ENCODE measurements at regions not wholly inside any gene's neighbourhood (a gene's known extent, or its start where the extent isn't known, plus 50 kb on each side); places are given as distances from the start of the nearest gene placed in this dataset.
A peak's percentile ranks its signal among the peaks of the same experiment; 100 is the strongest.

GRCh38 chr6:87941556-87942358 lies 105.9 kb upstream of the SPACA1 start:
- H3K4me3 ChIP-seq (ENCODE audit: low read depth, low read length): no peak overlapping the region
- no peak for TF ChIP-seq CTCF (IDR thresholded peaks at IDR 0.05; ENCODE audit: control insufficient read depth, extremely low read depth, insufficient read depth)
- DNase-seq (ENCODE audit: low read depth): no peak

GRCh38 chr6:87939776-87940175 lies 107.9 kb upstream of the SPACA1 start:
- TF ChIP-seq CTCF (IDR thresholded peaks at IDR 0.05; ENCODE audit: control insufficient read depth, extremely low read depth, insufficient read depth): no peak
- no peak overlapping the region for H3K4me3 ChIP-seq (ENCODE audit: low read depth, low read length)
- DNase-seq (ENCODE audit: low read depth): no peak

GRCh38 chr6:87938287-87938686 lies 109.4 kb upstream of the SPACA1 start:
- H3K4me3 ChIP-seq (ENCODE audit: low read depth, low read length): no peak overlapping the region
- no peak for DNase-seq (ENCODE audit: low read depth)
- no peak for TF ChIP-seq CTCF (IDR thresholded peaks at IDR 0.05; ENCODE audit: control insufficient read depth, extremely low read depth, insufficient read depth)

- no peak for TF ChIP-seq CTCF (IDR thresholded peaks at IDR 0.05; ENCODE audit: control insufficient read depth, extremely low read depth, insufficient read depth)
- no peak for DNase-seq (ENCODE audit: low read depth)
- H3K4me3 ChIP-seq (ENCODE audit: low read depth, low read length): no peak overlapping the region
Measured at GRCh38 chr6:87936065-87936464, 111.6 kb upstream of the SPACA1 start.

- no peak for TF ChIP-seq CTCF (IDR thresholded peaks at IDR 0.05; ENCODE audit: control insufficient read depth, extremely low read depth, insufficient read depth)
- H3K4me3 ChIP-seq (ENCODE audit: low read depth, low read length): no peak overlapping the region
- no peak for DNase-seq (ENCODE audit: low read depth)
Measured at GRCh38 chr6:87935196-87935595, 112.4 kb upstream of the SPACA1 start.

GRCh38 chr6:87932361-87932760 lies 115.3 kb upstream of the SPACA1 start:
- DNase-seq (ENCODE audit: low read depth): no peak
- no peak overlapping the region for H3K4me3 ChIP-seq (ENCODE audit: low read depth, low read length)
- TF ChIP-seq CTCF (IDR thresholded peaks at IDR 0.05; ENCODE audit: control insufficient read depth, extremely low read depth, insufficient read depth): no peak

GRCh38 chr6:87929843-87930288 lies 117.8 kb upstream of the SPACA1 start:
- peak; percentile 87 for TF ChIP-seq CTCF (IDR thresholded peaks at IDR 0.05; ENCODE audit: control insufficient read depth, extremely low read depth, insufficient read depth)
- DNase-seq (ENCODE audit: low read depth): no peak
- H3K4me3 ChIP-seq (ENCODE audit: low read depth, low read length): no peak overlapping the region
